ENCODE measurements at regions not wholly inside any gene's neighbourhood (a gene's known extent, or its start where the extent isn't known, plus 50 kb on each side); places are given as distances from the start of the nearest gene placed in this dataset.
"Not testable (repeated sequence)": the region's sequence is repeated elsewhere in the genome, so short reads cannot be mapped to it uniquely, and the experiment has no call there.

DNA sequence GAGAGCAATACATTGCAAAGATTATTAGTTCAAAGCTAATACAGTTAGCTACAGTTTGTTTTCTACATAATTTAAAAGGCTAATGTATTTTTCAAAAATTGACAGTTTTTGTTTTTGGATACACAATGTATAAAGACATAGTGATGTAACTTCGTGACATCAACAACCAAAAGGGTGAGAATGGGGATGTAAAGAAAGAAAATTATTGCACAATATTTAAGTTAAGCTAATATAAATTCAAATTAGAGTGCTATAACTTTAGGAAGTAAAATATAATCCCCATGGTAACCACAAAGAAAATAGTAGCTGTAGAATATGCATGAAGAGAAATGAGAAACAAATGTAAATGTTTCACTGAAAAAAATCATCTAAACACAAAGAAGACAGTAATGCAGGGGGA lies 334.4 kb upstream of the DEPDC1 start:
- no peak for DNase-seq (ENCODE audit: low read depth in 2 of 2)

DNA sequence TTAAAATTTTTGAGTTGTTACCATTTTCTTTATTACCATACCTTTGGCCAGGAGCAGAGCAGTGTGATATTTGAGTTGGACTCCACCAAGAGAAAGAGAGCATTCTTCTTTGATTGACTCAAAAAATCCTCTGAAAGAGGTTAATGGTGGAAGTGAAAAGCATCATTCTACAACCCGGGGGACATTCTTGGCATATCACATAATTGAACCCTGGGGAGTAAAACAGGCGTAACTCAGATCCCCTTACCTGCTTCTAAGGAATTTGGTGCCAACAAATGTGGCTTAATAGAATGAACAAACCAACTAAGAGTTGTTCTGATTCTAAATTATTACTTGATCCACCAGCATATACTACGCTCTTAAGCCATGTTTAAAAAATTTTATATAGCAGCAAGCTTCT lies 351.1 kb upstream of the DEPDC1 start:
- DNase-seq (ENCODE audit: low read depth in 2 of 2), result no peak

DNA sequence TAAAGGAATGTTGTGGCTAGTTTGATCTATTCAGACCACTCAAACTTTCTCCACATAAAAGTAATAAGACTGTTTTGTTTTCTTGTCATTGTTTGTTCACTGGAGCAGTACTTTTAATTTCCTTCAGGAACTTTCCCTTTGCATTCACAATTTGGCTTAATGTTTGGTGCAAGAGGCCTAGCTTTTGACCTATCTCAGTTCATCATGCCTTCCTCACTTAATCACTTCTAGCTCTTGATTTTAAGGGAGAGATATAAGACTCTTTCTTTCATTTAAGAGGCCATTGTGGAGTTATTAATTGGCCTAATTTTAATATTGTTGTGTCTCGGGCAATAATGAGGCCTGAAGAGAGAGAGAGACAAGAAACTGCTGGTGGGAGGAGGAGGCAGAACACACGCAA lies 371.7 kb upstream of the DEPDC1 start:
- no peak for DNase-seq (ENCODE audit: low read depth in 2 of 2)

DNA sequence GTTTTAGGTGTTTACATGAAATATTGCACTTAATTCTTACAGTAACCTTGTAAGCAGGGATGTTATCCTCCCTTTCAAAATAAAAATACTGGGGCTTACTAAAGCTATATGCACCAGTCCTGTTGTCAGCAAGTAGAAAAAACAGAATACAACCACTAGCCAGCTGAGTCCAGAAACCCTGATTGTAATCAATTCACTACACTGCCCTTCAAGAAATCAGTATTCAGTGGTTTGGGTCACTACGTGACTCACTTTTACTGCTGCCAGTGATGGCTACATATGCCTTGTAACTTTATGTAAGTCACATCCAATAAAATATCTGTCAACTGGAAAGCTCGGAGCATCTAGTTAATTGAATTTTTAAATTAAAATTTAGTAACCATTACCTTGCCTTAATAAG lies 376.3 kb upstream of the DEPDC1 start:
- DNase-seq (ENCODE audit: low read depth in 2 of 2), result no peak

DNA sequence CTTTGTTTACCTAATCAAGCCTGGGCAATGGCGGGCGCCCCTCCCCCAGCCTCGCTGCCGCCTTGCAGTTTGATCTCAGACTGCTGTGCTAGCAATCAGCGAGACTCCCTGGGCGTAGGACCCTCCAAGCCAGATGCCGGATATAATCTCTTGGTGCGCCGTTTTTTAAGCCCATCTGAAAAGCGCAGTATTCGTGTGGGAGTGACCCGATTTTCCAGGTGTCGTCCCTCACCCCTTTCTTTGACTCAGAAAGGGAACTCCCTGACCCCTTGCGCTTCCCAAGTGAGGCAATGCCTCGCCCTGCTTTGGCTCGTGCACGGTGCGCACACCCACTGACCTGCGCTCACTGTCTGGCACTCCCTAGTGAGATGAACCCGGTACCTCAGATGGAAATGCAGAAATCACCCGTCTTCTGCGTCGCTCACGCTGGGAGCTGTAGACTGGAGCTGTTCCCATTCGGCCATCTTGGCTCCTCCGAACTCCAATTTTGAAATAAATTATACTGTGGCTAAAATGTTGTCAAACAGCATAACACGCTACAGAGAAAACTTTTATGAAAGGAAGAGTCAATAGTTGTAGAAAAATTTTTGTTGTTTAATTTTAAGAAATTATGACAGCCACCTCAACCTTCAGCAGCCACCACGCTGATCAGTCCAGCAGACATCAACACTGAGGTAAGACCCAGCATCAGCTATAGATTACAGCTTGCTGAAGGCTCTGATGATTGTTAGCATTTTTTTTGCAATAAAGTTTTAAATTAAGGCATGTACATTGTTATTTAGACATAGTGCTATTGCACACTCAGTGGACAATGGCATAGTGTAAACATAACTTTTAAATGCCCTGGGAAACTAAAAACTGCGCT lies 384.7 kb upstream of the DEPDC1 start:
- DNase-seq (ENCODE audit: low read depth in 2 of 2), result not testable (repeated sequence)

DNA sequence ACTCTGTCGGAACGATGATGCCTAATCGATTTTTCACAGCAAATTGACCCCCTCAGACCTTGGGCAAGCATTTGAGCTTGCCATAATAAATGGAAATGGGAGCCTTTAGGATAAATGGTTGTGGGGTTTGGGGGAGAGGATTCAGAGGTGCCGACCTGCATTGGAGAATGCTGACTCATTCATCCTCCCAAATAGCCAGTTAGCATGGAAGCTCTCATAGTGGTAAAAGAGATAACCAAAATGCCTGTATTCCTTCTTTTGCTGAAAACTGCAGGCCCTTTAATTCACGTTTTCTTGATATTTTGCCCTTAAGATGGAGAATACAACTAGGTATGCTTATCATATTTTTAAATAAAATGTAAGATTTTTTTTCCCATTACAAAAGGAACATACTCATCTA lies 392.6 kb upstream of the DEPDC1 start:
- DNase-seq (ENCODE audit: low read depth in 2 of 2), result no peak

DNA sequence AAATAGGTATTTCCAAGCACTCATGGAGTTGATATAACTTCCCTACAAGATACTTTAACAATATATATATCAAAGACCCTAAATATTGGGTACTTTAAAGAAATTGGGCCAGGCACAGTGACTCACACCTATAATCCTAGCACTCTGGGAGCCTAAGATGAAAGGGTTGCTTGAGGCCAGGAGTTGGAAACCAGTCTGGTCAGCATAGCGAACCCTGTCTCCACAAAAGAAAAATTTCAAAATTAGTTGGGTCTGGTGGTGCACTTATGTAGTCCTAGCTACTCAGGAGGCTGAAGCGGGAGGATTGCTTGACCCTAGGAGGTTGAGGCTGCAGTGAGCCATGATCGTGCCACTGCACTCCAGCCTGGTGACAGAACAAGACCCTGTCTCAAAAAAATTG lies 393.9 kb upstream of the DEPDC1 start:
- no peak for DNase-seq (ENCODE audit: low read depth in 2 of 2)

DNA sequence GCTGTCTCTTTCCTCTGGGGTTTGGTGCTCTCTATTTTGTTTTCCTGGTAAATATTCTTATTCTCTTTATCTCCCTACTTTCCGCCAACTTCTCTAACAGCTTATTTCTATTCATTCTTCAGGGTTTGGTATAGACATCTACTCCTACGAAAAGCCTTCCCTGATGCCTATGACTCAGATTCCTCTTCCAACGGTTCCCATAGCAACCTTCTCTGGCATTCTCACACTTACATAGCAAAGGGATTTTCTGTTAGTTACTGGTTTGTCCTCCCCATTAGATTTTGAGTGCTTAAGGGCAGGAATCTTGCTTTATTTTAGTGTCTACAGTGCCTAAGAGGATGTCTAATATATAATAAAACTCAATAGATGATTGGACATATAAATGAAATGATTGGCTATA lies 407.6 kb upstream of the DEPDC1 start:
- DNase-seq (ENCODE audit: low read depth in 2 of 2), result no peak

DNA sequence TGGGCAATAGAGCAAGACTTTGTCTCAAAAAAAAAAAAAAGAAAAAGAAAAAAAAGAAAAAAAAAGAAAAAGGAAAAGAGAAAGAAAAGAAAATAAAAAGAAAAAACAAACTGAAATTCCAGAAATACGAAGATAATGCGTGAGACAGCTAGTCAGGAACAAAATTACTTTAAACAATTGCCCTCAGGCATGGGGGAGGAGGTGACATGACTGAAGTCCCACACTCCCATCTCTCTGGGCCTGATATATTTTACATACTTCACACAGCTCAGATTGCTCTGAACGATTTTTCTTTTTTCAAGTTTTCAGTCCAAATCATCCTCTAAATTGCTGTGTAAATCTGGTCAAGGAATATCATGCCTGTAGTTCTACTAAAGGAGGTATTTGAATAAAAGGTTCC lies 409.5 kb upstream of the DEPDC1 start:
- DNase-seq (ENCODE audit: low read depth in 2 of 2), result no peak

DNA sequence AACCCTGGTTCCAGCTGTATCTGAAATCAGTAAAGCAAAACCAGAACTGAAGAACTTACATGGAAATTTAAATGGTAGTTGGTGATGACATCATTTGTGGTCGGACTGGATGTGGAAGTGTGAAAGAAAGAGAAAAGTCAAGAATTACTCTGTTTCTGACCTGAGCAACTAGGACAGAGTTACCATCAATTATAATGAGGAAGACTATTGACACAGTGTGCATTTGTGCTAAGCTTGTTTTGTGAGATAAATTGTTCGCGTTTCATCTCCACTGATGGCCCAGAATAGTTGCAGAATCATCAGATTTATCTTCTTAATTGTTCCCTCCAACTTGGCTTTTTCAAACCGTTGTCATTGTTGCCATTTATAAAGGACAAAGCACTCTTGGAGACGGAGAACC lies 410.6 kb upstream of the DEPDC1 start:
- no peak for DNase-seq (ENCODE audit: low read depth in 2 of 2)

DNA sequence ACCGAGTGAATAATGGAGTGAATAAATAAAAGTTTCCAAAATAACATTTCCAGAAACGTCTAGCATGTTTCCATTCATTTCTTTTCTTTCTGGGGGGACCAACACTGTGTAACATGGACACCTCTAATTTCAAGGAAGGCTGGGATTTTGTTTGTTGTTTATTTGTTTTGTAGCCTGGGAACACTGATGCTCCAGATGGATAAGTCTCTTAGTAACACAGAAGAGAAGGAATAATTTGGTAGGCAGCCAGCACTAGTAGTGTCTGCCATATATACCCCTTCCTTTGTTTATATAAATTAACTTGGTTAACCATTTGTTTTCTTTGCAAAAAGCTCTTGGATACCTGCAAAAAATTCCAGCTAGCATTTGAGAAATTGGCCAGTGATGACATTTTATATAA lies 411.4 kb upstream of the DEPDC1 start:
- DNase-seq (ENCODE audit: low read depth in 2 of 2), result no peak

DNA sequence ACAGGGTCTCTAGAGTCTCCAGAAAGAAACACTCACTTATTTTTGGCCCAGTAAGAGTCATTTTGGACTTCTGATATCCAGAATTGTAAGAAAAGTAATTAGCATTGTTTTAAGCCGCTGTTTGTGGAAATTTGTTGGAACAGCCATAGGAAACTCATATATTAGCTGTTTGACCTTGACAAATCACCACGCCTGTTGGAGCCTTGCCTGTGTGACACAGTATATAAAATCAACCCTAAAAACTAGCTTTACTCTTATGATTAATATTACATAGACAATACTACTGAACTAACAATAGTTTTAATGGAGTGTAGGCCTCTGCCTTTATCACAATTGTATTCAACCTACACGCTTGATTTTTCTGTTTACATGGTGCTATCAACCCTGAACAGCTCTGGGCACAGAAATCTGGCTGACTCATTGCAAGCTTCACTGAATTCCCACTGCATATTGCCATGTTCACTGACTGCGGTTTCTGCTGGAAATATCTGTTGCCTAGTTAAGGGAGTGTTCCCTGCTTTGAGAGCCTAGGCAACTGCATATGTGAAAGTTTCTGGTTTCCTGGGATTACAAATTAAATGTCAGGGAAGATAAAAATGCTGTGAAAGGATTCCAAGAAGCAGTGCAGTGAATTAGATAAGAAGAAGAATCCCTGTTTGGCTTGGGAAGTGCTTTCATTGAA lies 419.5 kb upstream of the DEPDC1 start:
- DNase-seq (ENCODE audit: low read depth in 2 of 2), result no peak

DNA sequence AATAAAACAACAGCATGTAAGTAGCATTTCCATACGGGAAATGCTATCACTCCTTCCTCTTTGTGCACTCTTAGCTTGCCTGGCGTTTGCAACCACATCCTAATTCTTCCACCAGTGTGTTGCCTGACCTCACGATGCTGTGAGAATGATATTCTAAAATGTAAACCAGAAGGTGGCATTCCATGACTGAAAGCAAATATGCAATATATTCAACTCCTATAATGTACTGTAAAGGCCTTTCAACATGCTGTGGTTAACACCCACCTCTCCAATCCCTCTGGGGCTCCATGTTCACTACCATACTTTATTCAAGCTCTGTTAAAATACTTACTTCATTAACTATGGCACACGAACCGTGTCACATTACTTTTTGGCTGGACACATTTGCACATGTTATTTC lies 420.6 kb upstream of the DEPDC1 start:
- no peak for DNase-seq (ENCODE audit: low read depth in 2 of 2)

DNA sequence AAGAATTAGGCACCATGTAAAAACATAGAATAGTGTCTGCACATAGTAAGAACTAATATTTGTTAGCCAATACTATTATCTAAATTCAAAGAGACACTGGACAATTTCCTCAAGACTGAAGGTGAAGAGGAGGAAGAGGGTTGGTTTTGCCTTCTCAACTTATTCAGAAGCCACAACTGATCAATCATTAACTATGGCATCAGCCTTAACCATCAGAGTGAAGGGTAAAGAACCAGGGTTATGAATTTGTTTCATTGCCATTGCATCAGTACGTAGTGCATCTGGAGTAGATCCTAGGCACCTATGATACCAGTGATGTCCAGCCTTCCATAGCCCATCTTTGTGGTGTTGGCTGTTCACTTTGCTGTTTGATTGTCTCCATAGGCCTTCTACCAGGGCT lies 421.7 kb upstream of the DEPDC1 start:
- DNase-seq (ENCODE audit: low read depth in 2 of 2), result no peak

DNA sequence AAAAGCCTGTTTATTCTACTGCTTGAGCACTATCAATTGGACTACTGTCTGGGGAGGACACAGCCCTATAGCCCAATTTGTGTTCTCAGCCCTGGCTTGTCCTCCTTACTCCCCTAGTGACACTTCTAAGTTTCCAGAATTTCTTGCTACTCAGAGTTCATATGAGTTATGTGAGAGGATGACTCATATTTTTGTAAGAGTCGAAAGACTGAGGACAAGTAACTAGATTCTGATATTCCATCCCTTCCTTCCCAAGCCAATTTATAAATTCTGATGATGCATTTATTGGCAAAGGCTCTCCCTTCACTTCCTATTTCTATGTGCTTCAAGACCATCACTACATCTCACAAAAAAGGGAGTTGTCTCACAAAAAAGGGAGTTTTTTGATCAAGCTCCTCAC lies 422.2 kb upstream of the DEPDC1 start:
- DNase-seq (ENCODE audit: low read depth in 2 of 2), result no peak

DNA sequence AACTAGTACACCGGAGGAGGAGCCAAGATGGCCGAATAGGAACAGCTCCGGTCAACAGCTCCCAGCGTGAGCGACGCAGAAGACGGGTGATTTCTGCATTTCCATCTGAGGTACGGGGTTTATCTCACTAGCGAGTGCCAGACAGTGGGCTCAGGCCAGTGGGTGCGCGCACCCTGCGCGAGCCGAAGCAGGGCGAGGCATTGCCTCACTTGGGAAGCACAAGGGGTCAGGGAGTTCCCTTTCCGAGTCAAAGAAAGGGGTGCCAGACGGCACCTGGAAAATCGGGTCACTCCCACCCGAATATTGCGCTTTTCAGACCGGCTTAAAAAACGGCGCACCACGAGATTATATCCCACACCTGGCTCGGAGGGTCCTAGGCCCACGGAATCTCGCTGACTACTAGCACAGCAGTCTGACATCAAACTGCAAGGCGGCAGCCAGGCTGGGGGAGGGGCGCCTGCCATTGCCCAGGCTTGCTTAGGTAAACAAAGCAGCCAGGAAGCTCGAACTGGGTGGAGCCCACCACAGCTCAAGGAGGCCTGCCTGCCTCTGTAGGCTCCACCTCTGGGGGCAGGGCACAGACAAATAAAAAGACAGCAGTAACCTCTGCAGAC lies 426.7 kb upstream of the DEPDC1 start:
- DNase-seq (ENCODE audit: low read depth in 2 of 2), result not testable (repeated sequence)

DNA sequence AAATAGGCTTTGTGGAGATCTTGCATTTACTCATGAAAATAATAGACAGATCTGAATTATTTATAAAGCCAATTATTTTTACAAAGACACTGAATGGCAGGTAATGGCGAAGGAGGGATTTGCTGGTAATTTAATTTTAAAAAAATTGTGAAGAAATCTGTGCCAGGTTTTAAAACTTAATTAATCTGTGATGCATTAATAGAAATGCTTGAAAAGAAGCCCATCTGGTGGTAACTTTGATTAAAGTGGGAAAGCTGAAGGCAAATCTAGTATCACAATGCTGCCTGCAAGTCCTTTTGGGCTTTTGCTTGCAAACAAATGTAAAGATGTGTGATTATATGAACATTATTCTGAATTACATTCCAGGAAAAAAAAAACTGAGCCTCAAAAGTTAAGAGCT lies 433.2 kb upstream of the DEPDC1 start:
- no peak for DNase-seq (ENCODE audit: low read depth in 2 of 2)

DNA sequence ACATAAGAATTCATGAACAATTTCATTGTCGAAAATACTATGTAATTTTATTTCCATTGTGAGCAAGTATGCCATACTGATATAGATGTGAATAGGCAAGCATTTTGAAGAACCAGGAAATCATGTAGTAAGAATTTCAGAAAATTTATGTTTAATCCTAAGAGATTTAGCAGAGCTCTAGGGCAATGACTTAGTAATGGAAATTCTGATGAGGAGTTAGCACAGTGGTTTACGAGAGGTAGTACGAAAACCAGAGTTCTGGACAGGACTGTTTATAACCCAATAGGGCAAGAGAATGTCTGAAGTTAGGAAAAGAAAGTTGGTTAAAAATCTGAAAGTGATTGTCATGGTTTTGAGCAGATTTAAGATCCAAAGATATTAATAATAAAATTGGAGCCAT lies 439.6 kb upstream of the DEPDC1 start:
- DNase-seq (ENCODE audit: low read depth in 2 of 2), result no peak

DNA sequence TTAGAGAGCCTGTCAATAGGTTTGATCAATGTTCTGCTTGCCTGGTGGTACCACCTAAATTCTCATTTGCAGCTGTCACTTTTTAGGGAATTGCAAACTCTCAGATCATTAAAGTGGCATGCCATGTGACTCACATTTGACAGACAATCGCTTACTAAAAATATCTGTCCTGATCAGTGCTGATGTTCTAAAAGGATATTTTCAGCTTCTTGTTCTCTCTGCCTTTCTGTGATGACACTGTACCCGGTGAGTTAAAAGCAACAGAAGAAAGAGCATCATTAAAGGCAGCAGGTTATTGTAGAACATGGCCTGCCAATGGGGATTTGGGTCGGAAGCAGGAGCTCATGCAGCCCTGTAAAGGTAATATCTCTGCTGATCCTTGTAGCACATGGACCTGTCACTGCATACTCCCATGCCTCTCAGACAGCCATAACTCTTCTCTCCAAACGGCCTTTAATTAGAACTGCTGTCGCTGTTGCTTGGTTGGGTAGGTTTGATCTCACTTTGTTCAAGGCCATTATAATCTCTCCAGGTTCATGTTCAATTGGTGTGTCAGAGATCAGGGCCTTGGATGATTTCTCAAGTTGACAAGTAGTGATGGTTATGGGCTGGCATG lies 441.3 kb upstream of the DEPDC1 start:
- DNase-seq (ENCODE audit: low read depth in 2 of 2), result no peak

DNA sequence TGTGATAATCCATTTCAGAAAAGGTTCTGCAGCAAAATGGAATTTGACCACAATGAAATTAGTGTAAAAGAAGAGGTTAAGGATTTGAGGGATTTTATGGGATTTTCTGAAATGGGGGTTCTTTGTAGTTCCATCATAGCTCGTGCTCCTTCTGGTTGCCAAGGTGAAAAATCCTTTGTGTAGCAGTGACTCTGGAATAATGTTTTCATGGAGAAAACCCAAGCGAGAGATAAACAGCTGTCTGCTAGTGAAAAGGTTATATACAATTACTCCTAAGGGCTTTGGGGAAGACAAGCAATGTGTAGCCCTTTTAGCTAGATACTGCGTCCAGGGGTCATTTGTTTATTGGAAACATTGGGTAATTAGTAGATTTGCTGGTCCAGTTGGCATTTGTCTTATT lies 453.2 kb upstream of the DEPDC1 start:
- DNase-seq (ENCODE audit: low read depth in 2 of 2), result no peak

DNA sequence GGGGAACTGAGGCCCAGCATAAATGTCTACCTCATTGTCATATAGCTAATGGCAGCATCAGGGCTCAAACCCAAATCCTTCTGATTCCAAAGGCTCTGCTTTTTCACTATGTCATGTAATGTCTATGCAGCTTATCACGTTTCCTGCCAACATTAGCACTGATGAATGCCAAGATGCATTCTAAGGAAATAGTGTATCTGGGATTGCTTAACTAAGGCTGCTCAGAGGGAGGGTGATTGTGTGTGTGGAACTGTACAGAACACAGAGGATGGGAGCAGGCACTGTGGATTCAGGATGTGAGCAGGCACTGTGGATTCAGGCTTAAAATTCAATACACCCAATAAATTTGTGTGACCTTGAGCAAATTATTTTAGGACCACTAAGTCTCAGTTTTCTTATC lies 456.4 kb upstream of the DEPDC1 start:
- no peak for DNase-seq (ENCODE audit: low read depth in 2 of 2)

DNA sequence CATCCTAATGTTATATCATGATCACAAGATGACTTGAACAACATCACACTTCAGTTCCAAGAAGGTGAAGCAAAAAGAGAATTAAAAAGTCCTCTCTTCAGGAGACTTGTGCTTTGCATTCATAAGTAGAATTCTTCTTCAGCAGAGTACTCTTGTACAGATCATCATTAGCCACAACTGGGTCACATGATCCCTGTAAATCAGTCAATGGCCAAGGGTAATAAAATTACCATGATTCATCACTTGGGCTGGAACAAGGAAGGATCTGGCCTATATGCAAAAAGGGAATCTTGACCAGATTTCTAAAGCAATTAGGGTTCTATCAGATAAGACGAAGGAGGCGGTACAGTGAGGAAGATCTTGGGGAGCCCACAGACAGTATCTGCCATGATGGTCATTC lies 458.0 kb upstream of the DEPDC1 start:
- no peak for DNase-seq (ENCODE audit: low read depth in 2 of 2)

Measured in lung microvascular endothelial cell (primary cell).